Astrocyte (in vitro differentiated cells and primary cell): ENCODE measurements at regions not wholly inside any gene's neighbourhood (a gene's known extent, or its start where the extent isn't known, plus 50 kb on each side); places are given as distances from the start of the nearest gene placed in this dataset.

Experiments used
- DNase-seq: peaks from one replicate; pipeline ENCODE4 v3.0.0-alpha.2; 2010; ENCODE audit warnings: low read depth
- FAIRE-seq: peaks from 2 replicates; lab custom pipeline; 2011; peaks lifted over from hg19 to GRCh38; lab: Jason Lieb, UNC
- H2AFZ ChIP-seq: 2 replicates; pipeline ENCODE4 v1.6.0; 2012; ENCODE audit warnings: low read depth, low read length, inconsistent platforms
- H3K27ac ChIP-seq: 2 replicates; pipeline ENCODE4 v1.5.1; 2011; ENCODE audit warnings: low read depth, low read length, inconsistent platforms
- H3K27me3 ChIP-seq: 2 replicates; pipeline ENCODE4 v1.6.0; 2011; ENCODE audit warnings: low read length, inconsistent platforms; ENCODE audit not compliant: insufficient read depth
- H3K36me3 ChIP-seq: 2 replicates; pipeline ENCODE4 v1.5.1; 2011; ENCODE audit warnings: low read length, inconsistent platforms; ENCODE audit not compliant: insufficient read depth
- H3K4me1 ChIP-seq: 2 replicates; pipeline ENCODE4 v1.5.1; 2011; ENCODE audit warnings: low read length, inconsistent platforms; ENCODE audit not compliant: insufficient read depth
- H3K4me2 ChIP-seq: 2 replicates; pipeline ENCODE4 v1.6.0; 2012; ENCODE audit warnings: low read length, inconsistent platforms
- H3K4me3 ChIP-seq: 2 replicates; pipeline ENCODE4 v1.5.1; 2011; ENCODE audit warnings: low read depth, mild to moderate bottlenecking, low read length, inconsistent platforms; ENCODE audit not compliant: insufficient read depth
- H3K79me2 ChIP-seq: 2 replicates; pipeline ENCODE4 v1.6.0; 2012; ENCODE audit warnings: mild to moderate bottlenecking, low read length, inconsistent platforms; ENCODE audit not compliant: insufficient read depth
- H3K9ac ChIP-seq: 2 replicates; pipeline ENCODE4 v1.6.0; 2012; ENCODE audit warnings: mild to moderate bottlenecking, low read length, inconsistent platforms
- H3K9me3 ChIP-seq: 2 replicates; pipeline ENCODE4 v1.5.1; 2012; ENCODE audit warnings: low read depth, mild to moderate bottlenecking, low read length, inconsistent platforms; ENCODE audit not compliant: insufficient read depth
- H4K20me1 ChIP-seq: 2 replicates; pipeline ENCODE4 v1.6.0; 2012; ENCODE audit warnings: low read length, inconsistent platforms; ENCODE audit not compliant: insufficient read depth
- H3K27ac Mint-ChIP-seq: one replicate; pipeline ENCODE4 v1.8.0; 2021; ENCODE audit warnings: mild to moderate bottlenecking, mixed read lengths; ENCODE audit not compliant: unreplicated experiment
- H3K27me3 Mint-ChIP-seq: one replicate; pipeline ENCODE4 v1.8.0; 2021; ENCODE audit warnings: low read depth, mixed read lengths; ENCODE audit not compliant: unreplicated experiment
- H3K36me3 Mint-ChIP-seq: one replicate; pipeline ENCODE4 v1.8.0; 2021; ENCODE audit warnings: low read depth, mixed read lengths; ENCODE audit not compliant: unreplicated experiment
- H3K4me1 Mint-ChIP-seq: one replicate; pipeline ENCODE4 v1.8.0; 2021; ENCODE audit warnings: low read depth, mixed read lengths; ENCODE audit not compliant: unreplicated experiment
- H3K4me3 Mint-ChIP-seq: one replicate; pipeline ENCODE4 v1.8.0; 2021; ENCODE audit warnings: mild to moderate bottlenecking, moderate library complexity, mixed read lengths; ENCODE audit not compliant: unreplicated experiment
- H3K9me3 Mint-ChIP-seq: one replicate; pipeline ENCODE4 v1.8.0; 2021; ENCODE audit warnings: mild to moderate bottlenecking, mixed read lengths; ENCODE audit not compliant: unreplicated experiment
- EZH2 ChIP-seq: IDR thresholded peaks from 2 replicates; pipeline ENCODE4 v1.6.1; 2012; ENCODE audit warnings: mild to moderate bottlenecking, low read length, inconsistent platforms; ENCODE audit not compliant: insufficient read depth
- TF ChIP-seq, protein P1 (sequence below): IDR thresholded peaks from 2 replicates; pipeline ENCODE4 v1.5.1; 2011; ENCODE audit warnings: low read depth, mild to moderate bottlenecking, inconsistent platforms, low read length, moderate library complexity; ENCODE audit not compliant: insufficient read depth

GRCh38 chr10:34885898-34886297 lies 70.8 kb upstream of the PARD3 start:
- Histone ChIP-seq H3K27me3 (no peaks in the 10 kb centered on the region), H3K9me3 (no peaks in the 10 kb centered on the region), H4K20me1 (no peaks in the 10 kb centered on the region), H3K4me1 (no peaks in the 10 kb centered on the region), H3K4me3 (no peak overlapping the region), H3K4me2 (no peak overlapping the region), H3K9ac (no peak overlapping the region), H3K79me2 (no peaks in the 10 kb centered on the region), H3K36me3 (no peaks in the 10 kb centered on the region), H3K27ac (no peak overlapping the region), H2AFZ (no peak overlapping the region)
- no peak for DNase-seq
- H3K9me3 Mint-ChIP-seq = no peaks in the 10 kb centered on the region
- H3K36me3 Mint-ChIP-seq = no peaks in the 10 kb centered on the region
- H3K4me3 Mint-ChIP-seq = no peak overlapping the region
- H3K4me1 Mint-ChIP-seq = peaks cover 9% of the 10 kb centered on the region
- H3K27ac Mint-ChIP-seq = no peak overlapping the region
- TF ChIP-seq, protein P1, sequence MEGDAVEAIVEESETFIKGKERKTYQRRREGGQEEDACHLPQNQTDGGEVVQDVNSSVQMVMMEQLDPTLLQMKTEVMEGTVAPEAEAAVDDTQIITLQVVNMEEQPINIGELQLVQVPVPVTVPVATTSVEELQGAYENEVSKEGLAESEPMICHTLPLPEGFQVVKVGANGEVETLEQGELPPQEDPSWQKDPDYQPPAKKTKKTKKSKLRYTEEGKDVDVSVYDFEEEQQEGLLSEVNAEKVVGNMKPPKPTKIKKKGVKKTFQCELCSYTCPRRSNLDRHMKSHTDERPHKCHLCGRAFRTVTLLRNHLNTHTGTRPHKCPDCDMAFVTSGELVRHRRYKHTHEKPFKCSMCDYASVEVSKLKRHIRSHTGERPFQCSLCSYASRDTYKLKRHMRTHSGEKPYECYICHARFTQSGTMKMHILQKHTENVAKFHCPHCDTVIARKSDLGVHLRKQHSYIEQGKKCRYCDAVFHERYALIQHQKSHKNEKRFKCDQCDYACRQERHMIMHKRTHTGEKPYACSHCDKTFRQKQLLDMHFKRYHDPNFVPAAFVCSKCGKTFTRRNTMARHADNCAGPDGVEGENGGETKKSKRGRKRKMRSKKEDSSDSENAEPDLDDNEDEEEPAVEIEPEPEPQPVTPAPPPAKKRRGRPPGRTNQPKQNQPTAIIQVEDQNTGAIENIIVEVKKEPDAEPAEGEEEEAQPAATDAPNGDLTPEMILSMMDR = no peak
- TF ChIP-seq EZH2 = no peak
- peaks cover 8% of the 10 kb centered on the region for H3K27me3 Mint-ChIP-seq
- FAIRE-seq = no peak

GRCh38 chr10:34885011-34885410 lies 69.9 kb upstream of the PARD3 start:
- no peak for TF ChIP-seq EZH2
- TF ChIP-seq, protein P1 = no peak
- H3K27ac Mint-ChIP-seq = no peak overlapping the region

GRCh38 chr10:34884272-34884952 lies 69.3 kb upstream of the PARD3 start:
- TF ChIP-seq, protein P1 = no peak
- peaks cover 6% of the 10 kb centered on the region for H3K27me3 Mint-ChIP-seq
- Histone ChIP-seq H2AFZ (no peak overlapping the region), H3K9ac (no peak overlapping the region), H3K36me3 (no peaks in the 10 kb centered on the region), H3K4me2 (no peak overlapping the region), H4K20me1 (no peaks in the 10 kb centered on the region), H3K79me2 (no peaks in the 10 kb centered on the region), H3K9me3 (no peaks in the 10 kb centered on the region), H3K27ac (no peak overlapping the region), H3K4me1 (no peaks in the 10 kb centered on the region), H3K27me3 (no peaks in the 10 kb centered on the region), H3K4me3 (no peak overlapping the region)
- no peaks in the 10 kb centered on the region for H3K36me3 Mint-ChIP-seq
- no peaks in the 10 kb centered on the region for H3K9me3 Mint-ChIP-seq
- H3K27ac Mint-ChIP-seq = no peak overlapping the region
- H3K4me3 Mint-ChIP-seq = no peak overlapping the region
- FAIRE-seq (no peak), DNase-seq (no peak)
- peaks cover 9% of the 10 kb centered on the region for H3K4me1 Mint-ChIP-seq

More at GRCh38 chr10:34885011-34885410, 69.9 kb upstream of the PARD3 start:
- Histone ChIP-seq H3K27ac (no peak overlapping the region), H3K4me1 (no peaks in the 10 kb centered on the region), H2AFZ (no peak overlapping the region), H3K9ac (no peak overlapping the region), H3K4me2 (no peak overlapping the region), H3K27me3 (no peaks in the 10 kb centered on the region), H3K36me3 (no peaks in the 10 kb centered on the region), H3K79me2 (no peaks in the 10 kb centered on the region), H4K20me1 (no peaks in the 10 kb centered on the region), H3K4me3 (no peak overlapping the region), H3K9me3 (no peaks in the 10 kb centered on the region)
- Mint-ChIP-seq H3K4me1 (peaks cover 9% of the 10 kb centered on the region), H3K9me3 (no peaks in the 10 kb centered on the region), H3K36me3 (no peaks in the 10 kb centered on the region), H3K27me3 (peaks cover 7% of the 10 kb centered on the region), H3K4me3 (no peak overlapping the region)
- DNase-seq = no peak
- FAIRE-seq = no peak
